ENCODE measurements at regions not wholly inside any gene's neighbourhood (a gene's known extent, or its start where the extent isn't known, plus 50 kb on each side); places are given as distances from the start of the nearest gene placed in this dataset.

GRCh38 chr13:53240401-53241025, 211.9 kb downstream of the OLFM4 start:
- no peak for TF ChIP-seq CTCF (IDR thresholded peaks at IDR 0.05; ENCODE audit: extremely low read depth, low read depth, low read length)
- Histone ChIP-seq H3K4me1 (ENCODE audit: insufficient read depth, low read length) (no peaks in the 10 kb centered on the region), H3K4me3 (ENCODE audit: insufficient read depth, low read length) (no peak overlapping the region), H3K27me3 (ENCODE audit: insufficient read depth, low read length) (no peaks in the 10 kb centered on the region), H3K36me3 (ENCODE audit: insufficient read depth, low read length) (no peaks in the 10 kb centered on the region), H4K20me1 (ENCODE audit: insufficient read depth, low read length) (no peaks in the 10 kb centered on the region), H3K79me2 (ENCODE audit: insufficient read depth, low read length) (no peaks in the 10 kb centered on the region), H2AFZ (ENCODE audit: low read length) (no peak overlapping the region), H3K4me2 (ENCODE audit: insufficient read depth, low read length) (no peak overlapping the region), H3K9me3 (ENCODE audit: low read depth, low read length) (no peaks in the 10 kb centered on the region), H3K27ac (ENCODE audit: low read depth, low read length) (no peak overlapping the region)
- DNase-seq (ENCODE audit: insufficient read length, low spot score, missing footprints): no peak

- Histone ChIP-seq H3K27ac (ENCODE audit: low read depth, low read length) (no peak overlapping the region), H3K4me1 (ENCODE audit: insufficient read depth, low read length) (no peaks in the 10 kb centered on the region), H4K20me1 (ENCODE audit: insufficient read depth, low read length) (no peaks in the 10 kb centered on the region), H3K4me2 (ENCODE audit: insufficient read depth, low read length) (no peak overlapping the region), H2AFZ (ENCODE audit: low read length) (no peak overlapping the region), H3K36me3 (ENCODE audit: insufficient read depth, low read length) (no peaks in the 10 kb centered on the region), H3K79me2 (ENCODE audit: insufficient read depth, low read length) (no peaks in the 10 kb centered on the region), H3K27me3 (ENCODE audit: insufficient read depth, low read length) (no peaks in the 10 kb centered on the region), H3K4me3 (ENCODE audit: insufficient read depth, low read length) (no peak overlapping the region), H3K9me3 (ENCODE audit: low read depth, low read length) (no peaks in the 10 kb centered on the region)
- no peak for DNase-seq (ENCODE audit: insufficient read length, low spot score, missing footprints)
- TF ChIP-seq CTCF (IDR thresholded peaks at IDR 0.05; ENCODE audit: extremely low read depth, low read depth, low read length): no peak
Measured at GRCh38 chr13:53241891-53242348, 213.3 kb downstream of the OLFM4 start.

GRCh38 chr13:53249236-53249635, 220.6 kb downstream of the OLFM4 start:
- no peak overlapping the region for H3K27ac ChIP-seq (ENCODE audit: low read depth, low read length)
- no peak for DNase-seq (ENCODE audit: insufficient read length, low spot score, missing footprints)
- no peaks in the 10 kb centered on the region for H3K27me3 ChIP-seq (ENCODE audit: insufficient read depth, low read length)
- no peak overlapping the region for H2AFZ ChIP-seq (ENCODE audit: low read length)
- no peaks in the 10 kb centered on the region for H4K20me1 ChIP-seq (ENCODE audit: insufficient read depth, low read length)
- no peaks in the 10 kb centered on the region for H3K79me2 ChIP-seq (ENCODE audit: insufficient read depth, low read length)
- no peaks in the 10 kb centered on the region for H3K4me1 ChIP-seq (ENCODE audit: insufficient read depth, low read length)
- H3K36me3 ChIP-seq (ENCODE audit: insufficient read depth, low read length): no peaks in the 10 kb centered on the region
- H3K4me3 ChIP-seq (ENCODE audit: insufficient read depth, low read length): no peak overlapping the region
- H3K4me2 ChIP-seq (ENCODE audit: insufficient read depth, low read length): no peak overlapping the region
- TF ChIP-seq CTCF (IDR thresholded peaks at IDR 0.05; ENCODE audit: extremely low read depth, low read depth, low read length): no peak
- no peaks in the 10 kb centered on the region for H3K9me3 ChIP-seq (ENCODE audit: low read depth, low read length)

- Histone ChIP-seq H3K79me2 (ENCODE audit: insufficient read depth, low read length) (no peaks in the 10 kb centered on the region), H3K27me3 (ENCODE audit: insufficient read depth, low read length) (no peaks in the 10 kb centered on the region), H2AFZ (ENCODE audit: low read length) (no peak overlapping the region), H4K20me1 (ENCODE audit: insufficient read depth, low read length) (no peaks in the 10 kb centered on the region), H3K4me2 (ENCODE audit: insufficient read depth, low read length) (no peak overlapping the region), H3K9me3 (ENCODE audit: low read depth, low read length) (no peaks in the 10 kb centered on the region), H3K27ac (ENCODE audit: low read depth, low read length) (no peak overlapping the region), H3K4me1 (ENCODE audit: insufficient read depth, low read length) (no peaks in the 10 kb centered on the region), H3K4me3 (ENCODE audit: insufficient read depth, low read length) (no peak overlapping the region), H3K36me3 (ENCODE audit: insufficient read depth, low read length) (no peaks in the 10 kb centered on the region)
- peak; percentile 75 for TF ChIP-seq CTCF (IDR thresholded peaks at IDR 0.05; ENCODE audit: extremely low read depth, low read depth, low read length)
- DNase-seq (ENCODE audit: insufficient read length, low spot score, missing footprints): no peak
Measured at GRCh38 chr13:53250272-53250875, 221.8 kb downstream of the OLFM4 start.
